ENCODE measurements at regions not wholly inside any gene's neighbourhood (a gene's known extent, or its start where the extent isn't known, plus 50 kb on each side); places are given as distances from the start of the nearest gene placed in this dataset.
A peak's percentile ranks its signal among the peaks of the same experiment; 100 is the strongest.

DNA sequence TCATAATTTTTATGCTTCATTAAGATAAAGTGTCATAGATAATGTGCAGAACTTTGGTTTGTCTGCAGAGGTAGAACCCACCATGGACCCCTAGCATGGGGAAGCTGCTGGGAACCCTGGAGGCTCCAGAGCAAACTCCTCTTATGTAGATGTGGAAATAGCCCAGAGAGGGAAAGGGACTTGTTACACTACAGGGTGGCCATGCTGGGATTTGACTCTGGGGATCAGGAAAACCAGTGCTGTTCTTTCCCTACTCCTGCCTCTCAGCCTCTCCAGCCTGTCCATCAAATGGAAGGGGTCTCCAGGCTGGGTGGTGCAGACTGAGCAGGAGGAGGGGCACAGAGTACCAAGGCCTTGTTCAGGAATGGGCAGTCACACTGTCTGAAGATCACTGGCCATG, 54.2 kb downstream of the MSX1 start:
- DNase-seq: no peak
- H3K4me3 ChIP-seq: no peak overlapping the region
- no peak for TF ChIP-seq EZH2 (IDR thresholded peaks at IDR 0.05; ENCODE audit: insufficient read depth, poor library complexity, severe bottlenecking)
- no peak for TF ChIP-seq EZH2phosphoT487 (IDR thresholded peaks at IDR 0.05; ENCODE audit: insufficient read depth, low read depth)

DNA sequence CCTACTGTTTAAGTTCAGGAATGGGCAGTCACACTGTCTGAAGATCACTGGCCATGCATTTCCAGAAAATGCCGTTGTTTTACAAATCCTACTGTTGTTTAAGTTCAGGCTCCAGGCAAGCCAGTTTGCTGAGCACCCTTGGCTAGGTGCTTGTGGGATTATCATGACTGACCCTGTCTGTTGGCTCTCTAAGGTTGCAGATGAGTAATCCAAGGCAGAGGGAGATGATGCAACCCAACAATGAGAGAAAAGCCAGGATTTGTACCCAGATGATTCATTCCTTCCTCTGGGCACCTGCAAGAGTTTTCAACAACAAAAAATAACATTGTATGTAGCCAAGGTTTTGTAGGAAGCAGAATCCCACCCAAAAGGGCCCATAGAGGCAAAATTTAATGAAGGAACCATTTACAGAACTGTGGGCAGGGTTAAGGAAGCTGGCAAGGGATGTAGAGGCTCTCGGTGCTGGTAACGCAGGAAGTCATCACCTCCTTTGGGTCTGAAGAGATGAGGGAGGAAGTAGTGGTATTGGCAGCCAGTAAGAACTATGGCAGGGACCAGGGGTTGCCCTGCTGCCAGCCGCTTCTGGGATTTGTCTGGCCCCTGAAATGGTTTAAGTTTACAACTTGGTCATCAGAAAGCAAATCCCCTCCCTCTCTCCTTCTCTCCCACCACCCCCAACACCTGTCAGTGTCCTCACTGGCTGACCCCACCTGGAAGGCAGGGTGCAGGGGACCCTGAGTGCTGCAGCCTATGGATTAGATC, 54.8 kb downstream of the MSX1 start:
- TF ChIP-seq EZH2 (IDR thresholded peaks at IDR 0.05; ENCODE audit: insufficient read depth, poor library complexity, severe bottlenecking) (no peak), EZH2phosphoT487 (IDR thresholded peaks at IDR 0.05; ENCODE audit: insufficient read depth, low read depth) (no peak)
- Histone ChIP-seq H3K4me1 (ENCODE audit: insufficient read depth) (peaks cover 8% of the 10 kb centered on the region; the same call in 1 of the 2 replicates), H3K27me3 (replicated peaks; ENCODE audit: insufficient read depth) (no peaks in the 10 kb centered on the region), H3K9me3 (ENCODE audit: low read depth) (no peaks in the 10 kb centered on the region), H3K79me2 (ENCODE audit: insufficient read depth) (no peaks in the 10 kb centered on the region), H4K20me1 (ENCODE audit: insufficient read depth) (no peaks in the 10 kb centered on the region), H3K9me2 (ENCODE audit: insufficient read depth) (no peaks in the 10 kb centered on the region; the same call in 1 of the 2 replicates), H3K4me2 (ENCODE audit: unreplicated experiment) (no peak overlapping the region), H3K9ac (no peak overlapping the region), H3F3A (ENCODE audit: insufficient read depth) (no peaks in the 10 kb centered on the region; the same call in 1 of the 2 replicates), H3K4me3 (no peak overlapping the region), H2AFZ (no peak overlapping the region), H3K27ac (no peak overlapping the region), H3K36me3 (ENCODE audit: low read depth) (no peaks in the 10 kb centered on the region)
- DNase-seq: peak; percentile 85
- 16 to 23% methylated on average over 4 of the region's 4 CpGs for WGBS, 2 experiments (ENCODE audit: low coverage in 1 of 2, low lambda C conversion rate in 2 of 2, missing lambda C conversion rate in 2 of 2)
- in situ Hi-C loops (cut with MboI): no loop called here

More for the DNA sequence above, 54.2 kb downstream of the MSX1 start:
- no peaks in the 10 kb centered on the region for H3K27me3 ChIP-seq (replicated peaks; ENCODE audit: insufficient read depth)
- no peaks in the 10 kb centered on the region; the same call in 1 of the 2 replicates for H3K9me2 ChIP-seq (ENCODE audit: insufficient read depth)
- no peak overlapping the region for H3K9ac ChIP-seq
- no peaks in the 10 kb centered on the region for H3K79me2 ChIP-seq (ENCODE audit: insufficient read depth)
- H4K20me1 ChIP-seq (ENCODE audit: insufficient read depth): no peaks in the 10 kb centered on the region
- in situ Hi-C loops (cut with MboI): no loop called here
- H3F3A ChIP-seq (ENCODE audit: insufficient read depth): no peaks in the 10 kb centered on the region; the same call in 1 of the 2 replicates
- H3K36me3 ChIP-seq (ENCODE audit: low read depth): no peaks in the 10 kb centered on the region
- no peaks in the 10 kb centered on the region for H3K9me3 ChIP-seq (ENCODE audit: low read depth)
- H3K27ac ChIP-seq: no peak overlapping the region
- H2AFZ ChIP-seq: no peak overlapping the region
- peaks cover 8% of the 10 kb centered on the region; the same call in 1 of the 2 replicates for H3K4me1 ChIP-seq (ENCODE audit: insufficient read depth)
- H3K4me2 ChIP-seq (ENCODE audit: unreplicated experiment): no peak overlapping the region

DNA sequence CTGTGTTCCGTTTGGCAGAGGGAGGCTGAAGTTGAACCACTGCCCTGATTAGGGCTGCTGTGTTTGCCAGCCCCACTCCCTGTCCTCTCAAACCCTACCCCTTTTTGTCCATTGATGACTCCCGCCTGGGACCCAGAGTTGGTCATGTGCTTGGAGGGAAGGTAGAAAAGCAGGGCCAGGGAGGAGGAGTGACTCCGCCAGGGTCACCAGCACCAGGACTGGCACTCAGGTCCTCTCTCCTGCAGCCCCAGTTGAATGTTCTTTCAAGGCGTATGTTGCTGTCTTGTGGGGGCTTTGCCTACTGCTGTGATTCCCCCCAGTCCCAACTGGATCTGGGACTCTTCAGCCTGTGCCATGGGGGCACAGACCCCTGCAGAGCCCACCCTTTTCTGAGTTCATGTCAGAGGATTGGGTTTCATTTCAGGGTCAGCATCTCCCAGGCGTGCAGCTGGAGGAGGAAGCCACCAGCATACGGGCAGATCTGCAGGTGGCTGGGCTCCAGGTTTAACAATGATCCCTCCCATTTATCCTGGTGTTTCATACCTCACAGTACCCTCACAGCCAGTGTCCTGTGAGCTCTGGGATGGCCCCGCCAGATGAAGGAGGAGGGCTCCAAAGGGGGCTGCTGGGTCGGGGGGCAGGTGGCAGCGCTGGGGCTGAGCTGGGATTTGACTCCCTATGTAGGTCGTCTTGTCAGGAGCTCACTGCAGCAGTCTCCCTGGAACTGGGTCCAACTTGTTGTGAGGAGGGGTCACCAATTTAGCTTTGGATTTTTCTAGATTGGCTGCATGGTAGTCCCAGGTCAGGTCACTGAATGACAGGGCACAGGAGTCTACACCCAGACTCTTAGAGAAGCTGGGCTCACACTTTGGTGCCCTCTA, 55.7 kb downstream of the MSX1 start:
- in situ Hi-C loops (cut with MboI): no loop called here
- H3K27me3 ChIP-seq (replicated peaks; ENCODE audit: insufficient read depth): no peaks in the 10 kb centered on the region
- no peak for TF ChIP-seq EZH2phosphoT487 (IDR thresholded peaks at IDR 0.05; ENCODE audit: insufficient read depth, low read depth)
- no peak for TF ChIP-seq EZH2 (IDR thresholded peaks at IDR 0.05; ENCODE audit: insufficient read depth, poor library complexity, severe bottlenecking)

DNA sequence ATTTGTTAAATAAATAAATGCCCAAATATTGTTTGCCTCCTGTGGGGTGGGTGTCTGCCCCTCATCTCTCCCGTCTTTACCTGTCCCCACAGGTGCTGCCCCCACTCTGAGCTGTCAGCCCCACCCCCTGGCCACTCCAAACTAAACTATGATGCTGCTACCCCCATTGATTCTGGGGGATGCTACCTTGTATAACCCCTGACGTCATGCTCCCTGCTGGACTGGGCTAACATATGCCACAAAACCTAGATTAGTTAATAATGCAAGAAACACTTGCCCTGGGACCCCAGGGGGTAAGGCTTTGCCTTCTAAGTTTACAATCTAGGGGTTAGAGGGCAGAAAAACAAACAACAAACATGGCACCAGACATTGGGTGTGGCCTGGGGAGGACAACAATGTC, 58.6 kb downstream of the MSX1 start:
- in situ Hi-C loops (cut with MboI): no loop called here
- TF ChIP-seq EZH2phosphoT487 (IDR thresholded peaks at IDR 0.05; ENCODE audit: insufficient read depth, low read depth): no peak
- no peak for TF ChIP-seq EZH2 (IDR thresholded peaks at IDR 0.05; ENCODE audit: insufficient read depth, poor library complexity, severe bottlenecking)

More for the DNA sequence above, 55.7 kb downstream of the MSX1 start:
- Histone ChIP-seq H3K9ac (no peak overlapping the region), H4K20me1 (ENCODE audit: insufficient read depth) (no peaks in the 10 kb centered on the region), H3K9me3 (ENCODE audit: low read depth) (no peaks in the 10 kb centered on the region), H3K79me2 (ENCODE audit: insufficient read depth) (no peaks in the 10 kb centered on the region), H3K9me2 (ENCODE audit: insufficient read depth) (no peaks in the 10 kb centered on the region; the same call in 1 of the 2 replicates), H3F3A (ENCODE audit: insufficient read depth) (no peaks in the 10 kb centered on the region; the same call in 1 of the 2 replicates), H3K4me1 (ENCODE audit: insufficient read depth) (peaks cover 8% of the 10 kb centered on the region; the same call in 1 of the 2 replicates), H3K27ac (no peak overlapping the region), H3K36me3 (ENCODE audit: low read depth) (no peaks in the 10 kb centered on the region), H2AFZ (no peak overlapping the region), H3K4me3 (no peak overlapping the region), H3K4me2 (ENCODE audit: unreplicated experiment) (no peak overlapping the region)
- WGBS, 2 experiments (ENCODE audit: low coverage in 1 of 2, low lambda C conversion rate in 2 of 2, missing lambda C conversion rate in 2 of 2): 67 to 68% methylated on average over 10 of the region's 10 CpGs
- no peak for DNase-seq

More for the DNA sequence above, 58.6 kb downstream of the MSX1 start:
- Histone ChIP-seq H3K27me3 (replicated peaks; ENCODE audit: insufficient read depth) (no peaks in the 10 kb centered on the region), H3F3A (ENCODE audit: insufficient read depth) (no peaks in the 10 kb centered on the region; the same call in 1 of the 2 replicates), H4K20me1 (ENCODE audit: insufficient read depth) (no peaks in the 10 kb centered on the region), H3K4me2 (ENCODE audit: unreplicated experiment) (no peak overlapping the region), H3K27ac (no peak overlapping the region), H3K36me3 (ENCODE audit: low read depth) (no peaks in the 10 kb centered on the region), H3K9ac (no peak overlapping the region), H3K4me3 (no peak overlapping the region), H3K79me2 (ENCODE audit: insufficient read depth) (no peaks in the 10 kb centered on the region), H3K4me1 (ENCODE audit: insufficient read depth) (peaks cover 8% of the 10 kb centered on the region; the same call in 1 of the 2 replicates), H2AFZ (no peak overlapping the region), H3K9me2 (ENCODE audit: insufficient read depth) (no peaks in the 10 kb centered on the region; the same call in 1 of the 2 replicates), H3K9me3 (ENCODE audit: low read depth) (no peaks in the 10 kb centered on the region)
- WGBS, 2 experiments (ENCODE audit: low coverage in 1 of 2, low lambda C conversion rate in 2 of 2, missing lambda C conversion rate in 2 of 2): 22 to 46% methylated on average over 2 of the region's 2 CpGs
- no peak for DNase-seq
